Activated CD8-positive, alpha-beta T cell treated with anti-CD3 and anti-CD28 coated beads for 36 hours (primary cell): ENCODE measurements at regions not wholly inside any gene's neighbourhood (a gene's known extent, or its start where the extent isn't known, plus 50 kb on each side); places are given as distances from the start of the nearest gene placed in this dataset.

Experiments used
- ATAC-seq: fragments of 200-7000 bp; cut with Tn5 transposase; one replicate; pipeline ENCODE4 v1.10.0; 2021; ENCODE audit warnings: mild to moderate bottlenecking, moderate library complexity
- CTCF ChIA-PET: fragments of 350-600 bp; sonication (Branson Sonifier 250); formaldehyde crosslinking; loops from one replicate; lab custom pipeline; 2021; ENCODE audit warnings: antibody characterized with exemption; lab: Charles Lee
- POLR2A ChIA-PET: fragments of 350-600 bp; sonication (Branson Sonifier 250); formaldehyde crosslinking; loops from one replicate; lab custom pipeline; 2021; ENCODE audit warnings: antibody characterized with exemption; lab: Charles Lee
- DNase-seq: peaks from one replicate; pipeline ENCODE4 v3.0.0-alpha.2; 2020
- H3K27ac Mint-ChIP-seq: one replicate; pipeline ENCODE4 v1.8.0; 2021; ENCODE audit warnings: mild to moderate bottlenecking, mixed read lengths
- H3K27me3 Mint-ChIP-seq: one replicate; pipeline ENCODE4 v1.8.0; 2021; ENCODE audit warnings: mixed read lengths
- H3K36me3 Mint-ChIP-seq: one replicate; pipeline ENCODE4 v1.8.0; 2021; ENCODE audit warnings: low read depth, mixed read lengths
- H3K4me1 Mint-ChIP-seq: one replicate; pipeline ENCODE4 v1.8.0; 2021; ENCODE audit warnings: low read depth, mixed read lengths
- H3K4me3 Mint-ChIP-seq: one replicate; pipeline ENCODE4 v1.8.0; 2021; ENCODE audit warnings: mild to moderate bottlenecking, moderate library complexity, mixed read lengths
- H3K9me3 Mint-ChIP-seq: one replicate; pipeline ENCODE4 v1.8.0; 2021; ENCODE audit warnings: mixed read lengths
- intact Hi-C: fragments of 100-400 bp; cut with micrococcal nuclease; formaldehyde crosslinking; loops from one replicate; pipeline ENCODE4 v1.10.0; 2022
- TF ChIP-seq, protein P1 (sequence below): fragments of 200-600 bp; IDR thresholded peaks from one replicate; pipeline ENCODE4 v1.8.0; 2022; ENCODE audit warnings: antibody characterized with exemption, mild to moderate bottlenecking

DNA sequence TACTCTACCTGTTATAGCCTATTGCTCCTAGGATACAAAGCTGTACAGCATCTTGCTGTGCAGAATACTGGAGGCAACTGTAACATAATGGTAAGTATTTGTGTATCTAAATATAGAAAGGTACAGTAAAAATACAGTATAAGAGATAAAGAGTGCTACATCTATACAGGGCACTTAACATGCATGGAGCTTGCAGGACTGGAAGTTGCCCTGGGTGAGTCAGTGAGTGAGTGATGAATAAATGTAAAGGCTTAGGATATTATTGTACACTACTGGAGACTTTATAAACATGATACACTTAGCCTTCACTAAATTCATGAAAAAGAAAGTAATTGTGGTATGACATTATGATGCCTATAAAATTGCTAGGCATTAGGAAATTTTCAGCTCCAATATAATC lies 65.5 kb upstream of the OSMR start:
- CTCF ChIA-PET = interaction anchor here (1.4 to 1.5 kb wide), 2 partner anchors 30 to 339 kb away, joined by 4 to 6 read pairs; no protein-coding TSS in a partner anchor
- Mint-ChIP-seq H3K27ac (no peak overlapping the region), H3K36me3 (no peaks in the 10 kb centered on the region), H3K4me3 (no peak overlapping the region), H3K27me3 (peaks cover 14% of the 10 kb centered on the region), H3K4me1 (no peaks in the 10 kb centered on the region), H3K9me3 (no peaks in the 10 kb centered on the region)
- POLR2A ChIA-PET = no interaction called here
- TF ChIP-seq, protein P1, sequence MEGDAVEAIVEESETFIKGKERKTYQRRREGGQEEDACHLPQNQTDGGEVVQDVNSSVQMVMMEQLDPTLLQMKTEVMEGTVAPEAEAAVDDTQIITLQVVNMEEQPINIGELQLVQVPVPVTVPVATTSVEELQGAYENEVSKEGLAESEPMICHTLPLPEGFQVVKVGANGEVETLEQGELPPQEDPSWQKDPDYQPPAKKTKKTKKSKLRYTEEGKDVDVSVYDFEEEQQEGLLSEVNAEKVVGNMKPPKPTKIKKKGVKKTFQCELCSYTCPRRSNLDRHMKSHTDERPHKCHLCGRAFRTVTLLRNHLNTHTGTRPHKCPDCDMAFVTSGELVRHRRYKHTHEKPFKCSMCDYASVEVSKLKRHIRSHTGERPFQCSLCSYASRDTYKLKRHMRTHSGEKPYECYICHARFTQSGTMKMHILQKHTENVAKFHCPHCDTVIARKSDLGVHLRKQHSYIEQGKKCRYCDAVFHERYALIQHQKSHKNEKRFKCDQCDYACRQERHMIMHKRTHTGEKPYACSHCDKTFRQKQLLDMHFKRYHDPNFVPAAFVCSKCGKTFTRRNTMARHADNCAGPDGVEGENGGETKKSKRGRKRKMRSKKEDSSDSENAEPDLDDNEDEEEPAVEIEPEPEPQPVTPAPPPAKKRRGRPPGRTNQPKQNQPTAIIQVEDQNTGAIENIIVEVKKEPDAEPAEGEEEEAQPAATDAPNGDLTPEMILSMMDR = no peak
- DNase-seq = no peak
- intact Hi-C loops = no loop called here
- no peak for ATAC-seq

DNA sequence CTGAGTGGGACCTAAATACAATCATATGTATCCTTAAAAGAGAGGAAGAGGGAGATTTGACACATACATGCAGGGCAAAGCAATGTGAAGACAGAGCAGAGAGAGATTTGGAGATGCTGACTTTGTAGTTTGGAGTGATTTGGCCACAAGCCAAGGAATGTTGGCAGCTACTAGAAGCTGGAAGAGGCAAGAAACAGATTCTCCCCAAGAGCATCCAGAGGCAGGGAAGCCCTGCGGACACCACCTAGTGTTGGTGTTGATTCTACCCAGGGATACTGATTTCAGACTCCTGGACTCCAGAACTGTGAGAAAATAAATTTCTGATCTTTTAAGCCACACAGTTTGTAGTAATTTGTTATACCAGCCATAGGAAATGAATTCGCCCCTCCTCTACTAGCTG lies 64.9 kb upstream of the OSMR start:
- intact Hi-C loops = no loop called here
- TF ChIP-seq, protein P1 = no peak
- Mint-ChIP-seq H3K36me3 (no peaks in the 10 kb centered on the region), H3K4me3 (no peak overlapping the region), H3K27me3 (peaks cover 12% of the 10 kb centered on the region), H3K4me1 (no peaks in the 10 kb centered on the region), H3K27ac (no peak overlapping the region), H3K9me3 (peaks cover under 1% of the 10 kb centered on the region)
- no peak for ATAC-seq
- ChIA-PET POLR2A (no interaction called here), CTCF (no interaction called here)
- DNase-seq = no peak

DNA sequence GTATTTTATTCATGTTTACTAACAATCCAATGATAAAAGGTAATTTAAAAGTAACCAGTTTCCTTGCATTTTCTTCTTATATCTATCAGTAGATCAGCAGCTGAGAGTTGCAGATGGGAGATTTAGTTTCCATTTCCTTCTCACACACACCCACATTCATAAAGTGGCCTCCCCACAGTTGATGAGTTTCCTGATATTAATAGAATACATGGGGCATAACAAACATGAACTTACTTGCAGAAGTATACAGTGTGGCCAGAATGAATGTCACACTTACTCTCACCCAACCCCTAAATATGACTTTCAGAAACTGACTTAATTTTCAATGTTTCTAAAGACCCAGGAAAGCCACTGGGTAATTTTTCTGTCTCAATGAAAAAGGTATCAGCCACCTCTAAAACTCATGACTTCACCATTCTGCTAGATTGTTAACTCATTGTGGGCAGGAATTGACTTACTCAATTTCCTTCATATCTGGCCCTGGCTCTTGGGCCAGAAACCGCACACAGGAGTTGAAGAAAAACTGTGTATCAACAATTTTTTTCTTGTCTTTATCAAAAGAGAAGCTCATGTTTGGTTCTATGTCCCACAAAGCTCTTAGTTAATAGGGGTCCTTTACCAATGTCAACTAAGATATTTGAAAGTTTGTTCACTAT lies 63.5 kb upstream of the OSMR start:
- no peak for ATAC-seq

DNA sequence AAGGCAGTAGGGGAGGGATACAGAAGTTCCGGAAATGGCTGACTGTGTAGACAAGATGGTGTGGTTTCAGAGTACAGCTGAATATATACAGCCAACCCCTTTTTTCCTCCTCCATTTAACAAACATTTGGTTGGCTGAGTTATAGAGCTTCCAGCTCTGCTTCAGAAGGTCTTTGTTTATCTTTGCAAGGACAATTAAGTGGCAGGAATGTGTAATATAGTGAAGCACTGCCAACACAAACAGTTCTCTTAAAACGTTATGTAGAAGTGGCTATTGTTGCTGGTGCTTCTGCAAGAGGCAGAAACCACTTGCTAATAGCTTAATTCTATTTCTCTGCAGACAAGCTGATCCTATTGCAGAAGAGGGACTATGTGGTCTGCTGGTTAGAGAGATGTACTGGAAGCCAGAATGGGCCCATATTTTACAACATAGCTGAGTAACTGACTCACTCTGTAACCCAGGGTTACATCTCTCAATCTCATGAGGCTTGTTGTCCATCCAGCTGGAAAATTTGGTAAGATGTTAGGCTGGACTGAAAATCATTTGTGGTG lies 62.7 kb upstream of the OSMR start:
- Mint-ChIP-seq H3K9me3 (peaks cover 6% of the 10 kb centered on the region), H3K27ac (no peak overlapping the region), H3K27me3 (peaks cover 15% of the 10 kb centered on the region), H3K36me3 (no peaks in the 10 kb centered on the region), H3K4me1 (no peaks in the 10 kb centered on the region), H3K4me3 (no peak overlapping the region)
- POLR2A ChIA-PET = no interaction called here
- TF ChIP-seq, protein P1 = no peak
- no peak for ATAC-seq
- intact Hi-C loops = no loop called here
- DNase-seq = no peak
- CTCF ChIA-PET = interaction anchor here (1.1 to 1.2 kb wide), 2 partner anchors 342 to 518 kb away, joined by 3 to 6 read pairs; no protein-coding TSS in a partner anchor

More for the DNA sequence above, 63.5 kb upstream of the OSMR start:
- intact Hi-C loops = no loop called here
- Mint-ChIP-seq H3K36me3 (no peaks in the 10 kb centered on the region), H3K27me3 (peaks cover 15% of the 10 kb centered on the region), H3K4me1 (no peaks in the 10 kb centered on the region), H3K27ac (no peak overlapping the region), H3K4me3 (no peak overlapping the region), H3K9me3 (peaks cover 6% of the 10 kb centered on the region)
- ChIA-PET POLR2A (no interaction called here), CTCF (interaction anchor here (1.1 to 1.2 kb wide), 2 partner anchors 341 to 517 kb away, joined by 3 to 6 read pairs; no protein-coding TSS in a partner anchor)
- DNase-seq = no peak
- TF ChIP-seq, protein P1 = no peak

DNA sequence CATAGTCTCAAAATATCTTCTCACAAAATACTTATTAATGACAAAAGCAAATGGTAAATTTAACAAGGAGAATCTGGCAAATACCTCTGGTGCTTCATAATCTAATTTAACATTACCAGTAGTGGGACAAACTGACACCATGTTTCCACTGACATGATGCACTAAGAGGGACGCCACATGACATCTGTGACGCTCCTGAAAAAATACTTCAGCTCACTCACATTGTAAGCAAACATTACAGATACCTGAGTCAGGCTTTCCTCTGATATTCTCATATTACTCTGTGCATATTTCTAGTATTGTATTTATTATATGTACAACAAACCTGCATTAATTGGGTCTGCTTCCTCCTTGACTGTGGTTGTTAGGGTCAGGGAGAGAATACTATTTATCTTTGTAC lies 56.7 kb upstream of the OSMR start:
- no peak for DNase-seq
- Mint-ChIP-seq H3K9me3 (peaks cover 6% of the 10 kb centered on the region), H3K36me3 (no peaks in the 10 kb centered on the region), H3K4me3 (no peak overlapping the region), H3K4me1 (no peaks in the 10 kb centered on the region), H3K27me3 (peaks cover 19% of the 10 kb centered on the region), H3K27ac (no peak overlapping the region)
- CTCF ChIA-PET = no interaction called here
- intact Hi-C loops = no loop called here
- POLR2A ChIA-PET = no interaction called here
- ATAC-seq = no peak
- TF ChIP-seq, protein P1 = no peak
